Gastroesophageal sphincter (tissue), 3 donors: ENCODE measurements at regions not wholly inside any gene's neighbourhood (a gene's known extent, or its start where the extent isn't known, plus 50 kb on each side); places are given as distances from the start of the nearest gene placed in this dataset.

Experiments
- POLR2A ChIP-seq, 2 donors: fragments of 450-650 bp; IDR thresholded peaks; one replicate each; pipeline ENCODE4 v1.6.1; 2017; ENCODE audit warnings: antibody characterized with exemption in 2 of 2, mild to moderate bottlenecking in 2 of 2, moderate library complexity in 1 of 2
- TF ChIP-seq, protein P1 (sequence below), 4 experiments: fragments of 200-600 bp in 2 of 4; fragments of 450-650 bp in 2 of 4; sonication (generic) in 1 of 4; IDR thresholded peaks; one replicate each; pipeline ENCODE4 v1.5.1; 2017 to 2019; ENCODE audit warnings: antibody characterized with exemption in 4 of 4, mild to moderate bottlenecking in 2 of 4, moderate library complexity in 2 of 4

DNA sequence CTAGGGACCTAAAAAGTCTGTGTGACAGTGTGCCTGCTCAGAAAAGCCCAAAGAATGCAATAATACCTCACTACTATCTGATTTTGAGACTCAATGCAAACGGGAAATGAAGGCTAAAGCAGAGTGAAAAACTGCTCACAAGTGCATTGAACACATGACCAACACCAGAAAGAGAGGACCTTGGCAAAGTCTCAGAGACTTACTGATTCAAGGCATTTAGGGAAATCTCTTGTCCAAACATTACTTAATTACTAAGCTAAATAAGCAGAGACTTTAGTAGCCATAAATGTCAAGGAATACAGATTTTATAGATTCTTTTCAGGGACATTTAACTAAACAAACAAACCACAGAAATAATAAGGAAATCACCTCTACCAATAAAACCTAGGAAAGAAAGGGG lies 916.0 kb downstream of the FSTL5 start:
- TF ChIP-seq, protein P1, sequence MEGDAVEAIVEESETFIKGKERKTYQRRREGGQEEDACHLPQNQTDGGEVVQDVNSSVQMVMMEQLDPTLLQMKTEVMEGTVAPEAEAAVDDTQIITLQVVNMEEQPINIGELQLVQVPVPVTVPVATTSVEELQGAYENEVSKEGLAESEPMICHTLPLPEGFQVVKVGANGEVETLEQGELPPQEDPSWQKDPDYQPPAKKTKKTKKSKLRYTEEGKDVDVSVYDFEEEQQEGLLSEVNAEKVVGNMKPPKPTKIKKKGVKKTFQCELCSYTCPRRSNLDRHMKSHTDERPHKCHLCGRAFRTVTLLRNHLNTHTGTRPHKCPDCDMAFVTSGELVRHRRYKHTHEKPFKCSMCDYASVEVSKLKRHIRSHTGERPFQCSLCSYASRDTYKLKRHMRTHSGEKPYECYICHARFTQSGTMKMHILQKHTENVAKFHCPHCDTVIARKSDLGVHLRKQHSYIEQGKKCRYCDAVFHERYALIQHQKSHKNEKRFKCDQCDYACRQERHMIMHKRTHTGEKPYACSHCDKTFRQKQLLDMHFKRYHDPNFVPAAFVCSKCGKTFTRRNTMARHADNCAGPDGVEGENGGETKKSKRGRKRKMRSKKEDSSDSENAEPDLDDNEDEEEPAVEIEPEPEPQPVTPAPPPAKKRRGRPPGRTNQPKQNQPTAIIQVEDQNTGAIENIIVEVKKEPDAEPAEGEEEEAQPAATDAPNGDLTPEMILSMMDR (IDR thresholded peaks at IDR 0.05) = no peak
- TF ChIP-seq POLR2A (IDR thresholded peaks at IDR 0.05) = no peak
